H4 (cell line): ENCODE measurements at regions not wholly inside any gene's neighbourhood (a gene's known extent, or its start where the extent isn't known, plus 50 kb on each side); places are given as distances from the start of the nearest gene placed in this dataset.

Experiments used
- DNase-seq: peaks from one replicate; pipeline ENCODE4 v3.0.0-alpha.2; 2015; ENCODE audit warnings: low spot score

- no peak for DNase-seq
Measured at GRCh38 chr5:144065786-144066185, 104.7 kb downstream of the YIPF5 start.

- DNase-seq = no peak
Measured at GRCh38 chr5:144072518-144072927, 97.9 kb downstream of the YIPF5 start.

GRCh38 chr5:144076521-144077083 lies 93.9 kb downstream of the YIPF5 start:
- DNase-seq = no peak

GRCh38 chr5:144083185-144083584 lies 87.3 kb downstream of the YIPF5 start:
- no peak for DNase-seq

- DNase-seq = no peak
Measured at GRCh38 chr5:144084971-144085370, 85.5 kb downstream of the YIPF5 start.

- DNase-seq = no peak
Measured at GRCh38 chr5:144085381-144085780, 85.1 kb downstream of the YIPF5 start.

GRCh38 chr5:144086295-144086694 lies 84.2 kb downstream of the YIPF5 start:
- DNase-seq = no peak

GRCh38 chr5:144087576-144087975 lies 82.9 kb downstream of the YIPF5 start:
- DNase-seq = no peak

GRCh38 chr5:144088206-144089064 lies 82.0 kb downstream of the YIPF5 start:
- DNase-seq = no peak

GRCh38 chr5:144089401-144090021 lies 80.9 kb downstream of the YIPF5 start:
- no peak for DNase-seq

GRCh38 chr5:144092508-144092907 lies 78.0 kb downstream of the YIPF5 start:
- no peak for DNase-seq

GRCh38 chr5:144093400-144093799 lies 77.1 kb downstream of the YIPF5 start:
- no peak for DNase-seq

GRCh38 chr5:144093868-144094267 lies 76.6 kb downstream of the YIPF5 start:
- no peak for DNase-seq

- no peak for DNase-seq
Measured at GRCh38 chr5:144100702-144101101, 69.8 kb downstream of the YIPF5 start.

GRCh38 chr5:144101616-144102015 lies 68.8 kb downstream of the YIPF5 start:
- DNase-seq = no peak

GRCh38 chr5:144102361-144102760 lies 68.1 kb downstream of the YIPF5 start:
- peak; percentile 57 for DNase-seq

- DNase-seq = no peak
Measured at GRCh38 chr5:144102979-144103378, 67.5 kb downstream of the YIPF5 start.

GRCh38 chr5:144103611-144104485 lies 66.6 kb downstream of the YIPF5 start:
- no peak for DNase-seq

GRCh38 chr5:144105371-144105770 lies 65.1 kb downstream of the YIPF5 start:
- no peak for DNase-seq

- no peak for DNase-seq
Measured at GRCh38 chr5:144108131-144108530, 62.3 kb downstream of the YIPF5 start.
